ENCODE measurements at regions not wholly inside any gene's neighbourhood (a gene's known extent, or its start where the extent isn't known, plus 50 kb on each side); places are given as distances from the start of the nearest gene placed in this dataset.

- no peak for DNase-seq
These were observed 53.2 kb upstream of the SYPL1 start for GRCh38 chr7:106165337-106165736.

GRCh38 chr7:106163257-106163656, 51.1 kb upstream of the SYPL1 start:
- DNase-seq: no peak

Measured in AML-193 (cell line).